ENCODE measurements at regions not wholly inside any gene's neighbourhood (a gene's known extent, or its start where the extent isn't known, plus 50 kb on each side); places are given as distances from the start of the nearest gene placed in this dataset.

- TF ChIP-seq FOXM1 (IDR thresholded peaks at IDR 0.05; ENCODE audit: borderline replicate concordance, low read depth) (no peak), NFIC (IDR thresholded peaks at IDR 0.05) (no peak), REST (IDR thresholded peaks at IDR 0.05; ENCODE audit: low read depth) (no peak), RAD21 (IDR thresholded peaks at IDR 0.05; ENCODE audit: low read depth) (no peak), TAF1 (IDR thresholded peaks at IDR 0.05; ENCODE audit: low read depth) (no peak), EP300 (IDR thresholded peaks at IDR 0.05; ENCODE audit: borderline replicate concordance) (no peak), CEBPB (IDR thresholded peaks at IDR 0.05) (no peak), CREB1 (IDR thresholded peaks at IDR 0.05; ENCODE audit: low read depth) (no peak), EGR1 (IDR thresholded peaks at IDR 0.05) (no peak), ZBTB7A (IDR thresholded peaks at IDR 0.05; ENCODE audit: low read depth) (no peak), TCF12 (IDR thresholded peaks at IDR 0.05; ENCODE audit: low read depth) (no peak)
- TF ChIP-seq, protein P1, sequence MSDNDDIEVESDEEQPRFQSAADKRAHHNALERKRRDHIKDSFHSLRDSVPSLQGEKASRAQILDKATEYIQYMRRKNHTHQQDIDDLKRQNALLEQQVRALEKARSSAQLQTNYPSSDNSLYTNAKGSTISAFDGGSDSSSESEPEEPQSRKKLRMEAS (IDR thresholded peaks at IDR 0.05) = no peak
Observed at GRCh38 chr12:115336506-115336905, 652.5 kb upstream of the TBX3 start.
